ENCODE measurements at regions not wholly inside any gene's neighbourhood (a gene's known extent, or its start where the extent isn't known, plus 50 kb on each side); places are given as distances from the start of the nearest gene placed in this dataset.
"Not testable (repeated sequence)": the region's sequence is repeated elsewhere in the genome, so short reads cannot be mapped to it uniquely, and the experiment has no call there.

- in situ Hi-C loops (cut with HindIII; ENCODE audit: low sequenced_read_pairs) = loop anchor here (5.0 kb wide), 1 partner anchor 50 kb away; no protein-coding TSS in a partner anchor
These were observed 198.4 kb downstream of the HAO1 start for GRCh38 chr20:7741866-7742265.

- in situ Hi-C loops (cut with HindIII; ENCODE audit: low sequenced_read_pairs) = loop anchor here (5.0 kb wide), 1 partner anchor 50 kb away; no protein-coding TSS in a partner anchor
These were observed 197.8 kb downstream of the HAO1 start for GRCh38 chr20:7742479-7742878.

GRCh38 chr20:7744411-7744810, 195.8 kb downstream of the HAO1 start:
- in situ Hi-C loops (cut with HindIII; ENCODE audit: low sequenced_read_pairs) = loop anchor here (5.0 kb wide), 1 partner anchor 48 kb away; no protein-coding TSS in a partner anchor

GRCh38 chr20:7748624-7749023, 191.6 kb downstream of the HAO1 start:
- in situ Hi-C loops (cut with HindIII; ENCODE audit: low sequenced_read_pairs) = no loop called here

GRCh38 chr20:7754102-7754501, 186.2 kb downstream of the HAO1 start:
- in situ Hi-C loops (cut with HindIII; ENCODE audit: low sequenced_read_pairs) = no loop called here

GRCh38 chr20:7758406-7758805, 181.9 kb downstream of the HAO1 start:
- in situ Hi-C loops (cut with HindIII; ENCODE audit: low sequenced_read_pairs) = no loop called here

- in situ Hi-C loops (cut with HindIII; ENCODE audit: low sequenced_read_pairs) = no loop called here
These were observed 179.8 kb downstream of the HAO1 start for GRCh38 chr20:7760247-7761031.

- in situ Hi-C loops (cut with HindIII; ENCODE audit: low sequenced_read_pairs) = no loop called here
These were observed 175.0 kb downstream of the HAO1 start for GRCh38 chr20:7765221-7765620.

GRCh38 chr20:7770046-7770445, 170.2 kb downstream of the HAO1 start:
- in situ Hi-C loops (cut with HindIII; ENCODE audit: low sequenced_read_pairs) = no loop called here

- in situ Hi-C loops (cut with HindIII; ENCODE audit: low sequenced_read_pairs) = no loop called here
These were observed 169.7 kb downstream of the HAO1 start for GRCh38 chr20:7770578-7770977.

GRCh38 chr20:7772371-7772770, 167.9 kb downstream of the HAO1 start:
- in situ Hi-C loops (cut with HindIII; ENCODE audit: low sequenced_read_pairs) = no loop called here

GRCh38 chr20:7773511-7773910, 166.7 kb downstream of the HAO1 start:
- in situ Hi-C loops (cut with HindIII; ENCODE audit: low sequenced_read_pairs) = no loop called here

GRCh38 chr20:7775072-7775471, 165.2 kb downstream of the HAO1 start:
- in situ Hi-C loops (cut with HindIII; ENCODE audit: low sequenced_read_pairs) = no loop called here

GRCh38 chr20:7776148-7776547, 164.1 kb downstream of the HAO1 start:
- in situ Hi-C loops (cut with HindIII; ENCODE audit: low sequenced_read_pairs) = no loop called here

GRCh38 chr20:7790189-7790588, 150.1 kb downstream of the HAO1 start:
- in situ Hi-C loops (cut with HindIII; ENCODE audit: low sequenced_read_pairs) = loop anchor here (5.0 kb wide), 1 partner anchor 48 kb away; no protein-coding TSS in a partner anchor

GRCh38 chr20:7792150-7792869, 147.9 kb downstream of the HAO1 start:
- in situ Hi-C loops (cut with HindIII; ENCODE audit: low sequenced_read_pairs) = loop anchor here (5.0 kb wide), 1 partner anchor 50 kb away; no protein-coding TSS in a partner anchor

GRCh38 chr20:7798176-7798575, 142.1 kb downstream of the HAO1 start:
- in situ Hi-C loops (cut with HindIII; ENCODE audit: low sequenced_read_pairs) = no loop called here

GRCh38 chr20:7799862-7800261, 140.4 kb downstream of the HAO1 start:
- in situ Hi-C loops (cut with HindIII; ENCODE audit: low sequenced_read_pairs) = no loop called here

- in situ Hi-C loops (cut with HindIII; ENCODE audit: low sequenced_read_pairs) = not testable (repeated sequence)
These were observed 136.7 kb downstream of the HAO1 start for GRCh38 chr20:7803411-7804151.

- in situ Hi-C loops (cut with HindIII; ENCODE audit: low sequenced_read_pairs) = no loop called here
These were observed 133.4 kb downstream of the HAO1 start for GRCh38 chr20:7806831-7807230.

- in situ Hi-C loops (cut with HindIII; ENCODE audit: low sequenced_read_pairs) = no loop called here
These were observed 123.0 kb downstream of the HAO1 start for GRCh38 chr20:7817286-7817685.

Measured in endothelial cell of hepatic sinusoid (primary cell).